Kidney epithelial cell (primary cell): ENCODE measurements at regions not wholly inside any gene's neighbourhood (a gene's known extent, or its start where the extent isn't known, plus 50 kb on each side); places are given as distances from the start of the nearest gene placed in this dataset.

Experiments
- DNase-seq: peaks from one replicate; pipeline ENCODE4 v3.0.0-alpha.2; 2010; ENCODE audit warnings: low read depth
- H3K27me3 ChIP-seq: 2 replicates; pipeline ENCODE4 v1.6.0; 2011; ENCODE audit warnings: low read length; ENCODE audit not compliant: control insufficient read depth, insufficient read depth
- H3K36me3 ChIP-seq: 2 replicates; pipeline ENCODE4 v1.5.1; 2011; ENCODE audit warnings: low read length; ENCODE audit not compliant: control insufficient read depth, insufficient read depth
- H3K4me3 ChIP-seq: 2 replicates; pipeline ENCODE4 v1.5.1; 2011; ENCODE audit warnings: low read depth, mild to moderate bottlenecking, control low read depth, low read length
- CTCF ChIP-seq: IDR thresholded peaks from 2 replicates; pipeline ENCODE4 v1.5.1; 2011; ENCODE audit warnings: mild to moderate bottlenecking, moderate library complexity, low read length, control low read depth, inconsistent platforms; ENCODE audit not compliant: insufficient read depth, poor library complexity, severe bottlenecking

GRCh38 chr4:133476063-133476462 lies 327.0 kb downstream of the PCDH10 start:
- Histone ChIP-seq H3K27me3 (no peaks in the 10 kb centered on the region), H3K4me3 (no peak overlapping the region), H3K36me3 (no peaks in the 10 kb centered on the region)
- TF ChIP-seq CTCF = no peak
- DNase-seq = no peak

GRCh38 chr4:133474501-133474900 lies 325.4 kb downstream of the PCDH10 start:
- no peaks in the 10 kb centered on the region for H3K27me3 ChIP-seq
- H3K36me3 ChIP-seq = no peaks in the 10 kb centered on the region
- no peak for DNase-seq
- H3K4me3 ChIP-seq = no peak overlapping the region
- no peak for TF ChIP-seq CTCF

GRCh38 chr4:133472244-133472643 lies 323.1 kb downstream of the PCDH10 start:
- H3K27me3 ChIP-seq = no peaks in the 10 kb centered on the region
- H3K4me3 ChIP-seq = no peak overlapping the region

GRCh38 chr4:133467290-133467947 lies 318.3 kb downstream of the PCDH10 start:
- no peak for DNase-seq
- Histone ChIP-seq H3K27me3 (no peaks in the 10 kb centered on the region), H3K4me3 (no peak overlapping the region), H3K36me3 (no peaks in the 10 kb centered on the region)
- no peak for TF ChIP-seq CTCF

More at GRCh38 chr4:133472244-133472643, 323.1 kb downstream of the PCDH10 start:
- no peaks in the 10 kb centered on the region for H3K36me3 ChIP-seq
- DNase-seq = no peak
- TF ChIP-seq CTCF = no peak

- TF ChIP-seq CTCF = no peak
- DNase-seq = no peak
- no peak overlapping the region for H3K4me3 ChIP-seq
- no peaks in the 10 kb centered on the region for H3K36me3 ChIP-seq
- H3K27me3 ChIP-seq = no peaks in the 10 kb centered on the region
Observed at GRCh38 chr4:133465022-133465421, 315.9 kb downstream of the PCDH10 start.

- Histone ChIP-seq H3K4me3 (no peak overlapping the region), H3K36me3 (no peaks in the 10 kb centered on the region), H3K27me3 (no peaks in the 10 kb centered on the region)
- DNase-seq = no peak
- no peak for TF ChIP-seq CTCF
Observed at GRCh38 chr4:133464311-133464710, 315.2 kb downstream of the PCDH10 start.
